ENCODE measurements at regions not wholly inside any gene's neighbourhood (a gene's known extent, or its start where the extent isn't known, plus 50 kb on each side); places are given as distances from the start of the nearest gene placed in this dataset.

DNA sequence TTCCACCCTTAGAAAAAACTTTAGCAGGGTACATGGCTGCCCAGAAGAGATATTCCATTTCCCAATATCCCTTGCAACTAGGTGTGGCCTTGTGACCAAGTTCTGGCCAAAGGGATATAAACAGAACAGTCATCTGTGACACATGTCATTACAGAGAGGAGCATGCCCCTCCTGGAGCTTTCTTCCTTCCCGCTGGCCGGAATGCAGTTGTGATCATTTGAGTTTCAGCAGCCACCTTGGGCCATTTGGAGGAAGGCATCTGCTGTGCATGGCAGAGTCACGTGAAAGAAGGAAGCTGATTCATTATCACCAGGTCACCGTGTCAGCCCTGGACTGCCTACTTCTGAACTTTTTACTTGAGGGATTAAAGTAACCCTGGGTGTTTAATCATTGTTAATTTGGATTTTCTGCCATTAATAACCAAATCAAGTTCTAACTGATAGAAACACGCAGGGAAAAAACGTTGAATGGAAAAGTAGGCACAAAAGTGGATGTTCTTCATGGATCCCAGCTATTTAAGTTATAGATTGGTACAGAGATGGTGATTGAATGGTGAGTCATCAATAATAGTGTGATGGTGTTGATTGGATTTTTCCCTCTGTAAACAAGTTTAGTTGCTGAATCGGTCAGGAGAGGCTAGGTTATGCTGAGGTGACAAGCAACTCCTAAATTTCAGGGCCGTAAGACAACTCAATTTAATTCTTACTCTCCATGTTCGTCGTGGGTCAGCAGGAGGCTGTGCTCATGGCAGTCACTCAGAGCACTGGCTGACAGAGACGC, 80.7 kb upstream of the CCDC167 start:
- no peak for DNase-seq (ENCODE audit: low spot score)
- Histone ChIP-seq H3K4me3 (no peak overlapping the region), H3K27ac (no peak overlapping the region), H3K27me3 (no peaks in the 10 kb centered on the region), H3K9me3 (no peaks in the 10 kb centered on the region), H3K4me1 (no peaks in the 10 kb centered on the region), H3K36me3 (no peaks in the 10 kb centered on the region)
- TF ChIP-seq, protein P1, sequence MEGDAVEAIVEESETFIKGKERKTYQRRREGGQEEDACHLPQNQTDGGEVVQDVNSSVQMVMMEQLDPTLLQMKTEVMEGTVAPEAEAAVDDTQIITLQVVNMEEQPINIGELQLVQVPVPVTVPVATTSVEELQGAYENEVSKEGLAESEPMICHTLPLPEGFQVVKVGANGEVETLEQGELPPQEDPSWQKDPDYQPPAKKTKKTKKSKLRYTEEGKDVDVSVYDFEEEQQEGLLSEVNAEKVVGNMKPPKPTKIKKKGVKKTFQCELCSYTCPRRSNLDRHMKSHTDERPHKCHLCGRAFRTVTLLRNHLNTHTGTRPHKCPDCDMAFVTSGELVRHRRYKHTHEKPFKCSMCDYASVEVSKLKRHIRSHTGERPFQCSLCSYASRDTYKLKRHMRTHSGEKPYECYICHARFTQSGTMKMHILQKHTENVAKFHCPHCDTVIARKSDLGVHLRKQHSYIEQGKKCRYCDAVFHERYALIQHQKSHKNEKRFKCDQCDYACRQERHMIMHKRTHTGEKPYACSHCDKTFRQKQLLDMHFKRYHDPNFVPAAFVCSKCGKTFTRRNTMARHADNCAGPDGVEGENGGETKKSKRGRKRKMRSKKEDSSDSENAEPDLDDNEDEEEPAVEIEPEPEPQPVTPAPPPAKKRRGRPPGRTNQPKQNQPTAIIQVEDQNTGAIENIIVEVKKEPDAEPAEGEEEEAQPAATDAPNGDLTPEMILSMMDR (IDR thresholded peaks at IDR 0.05), result no peak

DNA sequence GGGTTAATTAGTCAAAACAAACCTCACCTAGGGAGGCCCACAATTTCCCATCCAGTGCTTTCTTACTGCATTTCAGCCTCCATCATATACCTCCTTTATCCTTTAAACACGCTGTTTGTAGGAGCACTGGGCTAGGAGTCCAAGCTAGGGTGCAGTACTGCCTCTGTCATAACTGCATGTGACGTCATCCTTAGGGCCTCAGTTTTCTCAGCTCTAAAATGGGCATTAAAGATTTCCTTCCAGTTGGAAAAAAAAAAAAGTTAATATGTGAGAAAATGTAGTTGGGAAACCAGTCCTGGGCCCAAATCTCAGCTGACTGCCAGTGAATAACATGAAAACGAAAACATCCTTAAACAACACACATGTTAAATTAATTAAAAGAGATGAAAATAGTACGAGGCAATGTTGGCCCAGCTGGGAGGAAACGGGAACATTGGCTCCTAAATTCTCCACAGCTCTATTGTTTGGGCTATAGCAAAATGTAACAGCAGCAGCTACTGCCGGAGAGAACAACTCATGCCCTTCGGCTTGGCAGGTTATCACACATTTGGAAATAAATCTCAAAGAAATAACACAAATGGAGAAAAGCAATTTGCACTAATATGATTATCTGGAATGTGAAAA, 79.9 kb upstream of the CCDC167 start:
- Histone ChIP-seq H3K4me3 (no peak overlapping the region), H3K36me3 (no peaks in the 10 kb centered on the region), H3K27ac (no peak overlapping the region), H3K4me1 (no peaks in the 10 kb centered on the region), H3K9me3 (no peaks in the 10 kb centered on the region), H3K27me3 (no peaks in the 10 kb centered on the region)
- DNase-seq (ENCODE audit: low spot score), result no peak
- TF ChIP-seq, protein P1 (IDR thresholded peaks at IDR 0.05), result no peak

DNA sequence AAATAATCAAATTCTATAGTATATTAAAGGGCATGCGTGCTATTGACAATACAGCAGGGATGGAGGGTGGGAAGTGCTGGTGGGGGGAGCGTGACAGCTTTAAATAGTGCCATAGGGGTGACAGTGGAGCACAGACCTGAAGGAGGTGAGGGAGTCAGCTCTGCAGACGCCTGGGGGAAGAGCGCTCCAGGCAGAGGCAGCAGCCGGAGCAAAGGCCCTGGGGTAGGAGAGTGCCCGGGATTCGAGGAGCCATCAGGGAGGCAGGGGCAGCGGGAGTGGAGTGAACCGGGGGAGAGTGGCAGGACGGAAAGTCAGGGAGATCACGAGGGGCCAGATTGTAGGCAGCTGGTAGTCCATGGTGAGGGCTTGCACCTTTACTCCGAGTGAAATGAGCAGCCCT, 78.4 kb upstream of the CCDC167 start:
- H3K4me1 ChIP-seq, result no peaks in the 10 kb centered on the region
- no peak overlapping the region for H3K27ac ChIP-seq
- H3K4me3 ChIP-seq, result no peak overlapping the region
- H3K9me3 ChIP-seq, result no peaks in the 10 kb centered on the region
- TF ChIP-seq, protein P1 (IDR thresholded peaks at IDR 0.05), result no peak
- H3K27me3 ChIP-seq, result no peaks in the 10 kb centered on the region
- no peaks in the 10 kb centered on the region for H3K36me3 ChIP-seq
- DNase-seq (ENCODE audit: low spot score), result no peak

DNA sequence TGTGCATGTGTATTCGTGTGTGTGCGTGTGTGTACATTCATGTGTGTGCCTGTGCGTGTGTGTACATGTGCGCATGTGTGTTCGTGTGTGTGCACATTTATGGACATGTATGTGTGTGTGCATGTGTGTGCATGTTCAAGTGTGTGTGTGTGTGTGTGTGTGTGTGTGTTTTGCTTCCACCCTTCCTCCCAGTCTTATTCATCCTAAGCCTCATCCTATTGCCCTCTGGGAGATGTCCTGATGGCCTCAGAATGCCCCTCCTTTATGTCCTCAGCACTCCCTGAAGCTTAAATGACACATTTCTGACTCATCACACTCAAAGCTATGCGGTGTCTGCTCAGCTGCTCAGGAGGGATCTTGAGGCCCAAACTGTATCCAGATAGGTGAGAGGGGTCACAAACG, 76.6 kb upstream of the CCDC167 start:
- no peak for DNase-seq (ENCODE audit: low spot score)
- TF ChIP-seq, protein P1 (IDR thresholded peaks at IDR 0.05), result no peak
- Histone ChIP-seq H3K36me3 (no peaks in the 10 kb centered on the region), H3K27me3 (no peaks in the 10 kb centered on the region), H3K4me3 (no peak overlapping the region), H3K27ac (no peak overlapping the region), H3K4me1 (no peaks in the 10 kb centered on the region), H3K9me3 (no peaks in the 10 kb centered on the region)

DNA sequence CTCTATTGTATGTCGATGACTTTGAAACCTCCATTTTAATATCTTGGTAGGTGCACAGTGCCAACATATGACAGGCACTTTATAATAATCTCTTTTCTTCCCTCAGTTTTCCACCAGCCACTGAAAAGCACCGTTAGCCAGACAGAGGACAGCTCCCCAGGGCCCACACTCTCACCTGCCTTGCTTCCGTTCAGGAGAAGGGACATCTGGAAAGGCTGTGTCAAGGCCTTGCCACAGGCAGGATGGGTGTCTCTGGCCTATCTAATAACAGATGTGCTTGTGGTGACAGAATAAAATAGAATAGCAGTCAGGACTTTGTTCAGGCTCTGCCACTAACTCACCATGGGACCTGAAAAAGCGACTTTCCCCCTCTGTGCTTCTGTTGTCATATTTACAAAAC, 75.5 kb upstream of the CCDC167 start:
- Histone ChIP-seq H3K27me3 (no peaks in the 10 kb centered on the region), H3K4me3 (no peak overlapping the region), H3K36me3 (no peaks in the 10 kb centered on the region), H3K4me1 (no peaks in the 10 kb centered on the region), H3K9me3 (no peaks in the 10 kb centered on the region), H3K27ac (no peak overlapping the region)
- TF ChIP-seq, protein P1 (IDR thresholded peaks at IDR 0.05), result no peak
- no peak for DNase-seq (ENCODE audit: low spot score)
